CD14-positive monocyte (primary cell): ENCODE measurements at regions not wholly inside any gene's neighbourhood (a gene's known extent, or its start where the extent isn't known, plus 50 kb on each side); places are given as distances from the start of the nearest gene placed in this dataset.

Experiments used
- DNase-seq, 3 donors: peaks; one replicate each; pipeline ENCODE4 v3.0.0-alpha.2; 2011 to 2022
- H2AFZ ChIP-seq: 2 replicates; pipeline ENCODE4 v1.6.0; 2012; ENCODE audit warnings: mild to moderate bottlenecking, low read depth, low read length, inconsistent platforms; ENCODE audit not compliant: insufficient read depth, poor library complexity, severe bottlenecking
- H3K27ac ChIP-seq, 2 donors: 1 replicate in 1 of 2; 2 replicates in 1 of 2; pipeline ENCODE4 v1.5.1; 2012 to 2013; ENCODE audit warnings: low read length in 2 of 2, control low read depth in 1 of 2, inconsistent platforms in 1 of 2, low read depth in 1 of 2, mild to moderate bottlenecking in 1 of 2
- H3K27me3 ChIP-seq, 2 donors: one replicate each; pipeline versions ENCODE4 v1.6.0 to v1.6.1; 2011 to 2013; ENCODE audit warnings: low read length in 2 of 2; ENCODE audit not compliant: control insufficient read depth in 2 of 2, insufficient read depth in 2 of 2
- H3K36me3 ChIP-seq, 2 donors: replicated peaks in 1 of 2; 1 replicate in 1 of 2; 2 replicates in 1 of 2; pipeline versions ENCODE4 v1.5.1 to v1.6.1; 2012 to 2013; ENCODE audit warnings: low read length in 2 of 2, control low read depth in 1 of 2, inconsistent platforms in 1 of 2, mild to moderate bottlenecking in 1 of 2; ENCODE audit not compliant: insufficient read depth in 2 of 2, control insufficient read depth in 1 of 2
- H3K4me1 ChIP-seq, 2 donors: 1 replicate in 1 of 2; 2 replicates in 1 of 2; pipeline versions ENCODE4 v1.5.1 to v1.6.1; 2012 to 2013; ENCODE audit warnings: low read length in 2 of 2, control low read depth in 1 of 2, inconsistent platforms in 1 of 2, mild to moderate bottlenecking in 1 of 2, moderate library complexity in 1 of 2; ENCODE audit not compliant: insufficient read depth in 2 of 2, control insufficient read depth in 1 of 2
- H3K4me2 ChIP-seq: replicated peaks from 2 replicates; pipeline ENCODE3; 2012; ENCODE audit warnings: low read length, moderate library complexity, mild to moderate bottlenecking; ENCODE audit not compliant: poor library complexity, severe bottlenecking; ENCODE audit errors: extremely low read depth
- H3K4me3 ChIP-seq, 3 experiments: fragments of 200-600 bp in 1 of 3; sonication (generic) in 1 of 3; replicated peaks in 1 of 3; 1 replicate in 2 of 3; 2 replicates in 1 of 3; pipeline ENCODE4 v1.5.1; 2011 to 2013; ENCODE audit warnings: low read length in 3 of 3, mild to moderate bottlenecking in 3 of 3, control low read depth in 2 of 3, low read depth in 2 of 3, inconsistent platforms in 1 of 3, moderate library complexity in 1 of 3
- H3K79me2 ChIP-seq: 2 replicates; pipeline ENCODE4 v1.6.0; 2012; ENCODE audit warnings: mild to moderate bottlenecking, control low read depth, inconsistent platforms, low read length, moderate library complexity; ENCODE audit not compliant: insufficient read depth
- H3K9ac ChIP-seq: 2 replicates; pipeline ENCODE4 v1.6.0; 2017; ENCODE audit warnings: low read length, mild to moderate bottlenecking; ENCODE audit not compliant: insufficient read depth, poor library complexity, severe bottlenecking
- H3K9me3 ChIP-seq, 2 donors: replicated peaks in 1 of 2; 1 replicate in 1 of 2; 2 replicates in 1 of 2; pipeline versions ENCODE4 v1.5.1 to v1.6.1; 2012 to 2013; ENCODE audit warnings: low read length in 2 of 2, control low read depth in 1 of 2; ENCODE audit not compliant: control insufficient read depth in 1 of 2, insufficient read depth in 1 of 2
- H4K20me1 ChIP-seq: 2 replicates; pipeline ENCODE4 v1.6.0; 2012; ENCODE audit warnings: mild to moderate bottlenecking, low read length, control low read depth, moderate library complexity; ENCODE audit not compliant: insufficient read depth
- H3K27ac Mint-ChIP-seq, 7 donors: one replicate each; pipeline ENCODE4 v1.8.0; 2020; ENCODE audit warnings: mild to moderate bottlenecking in 7 of 7, mixed read lengths in 7 of 7, moderate library complexity in 6 of 7, inconsistent platforms in 2 of 7
- H3K27me3 Mint-ChIP-seq, 3 donors: one replicate each; pipeline ENCODE4 v1.8.0; 2021 to 2022; ENCODE audit warnings: low read depth in 3 of 3, mild to moderate bottlenecking in 3 of 3, mixed read lengths in 3 of 3, moderate library complexity in 3 of 3, inconsistent platforms in 1 of 3
- H3K36me3 Mint-ChIP-seq, 2 donors: one replicate each; pipeline ENCODE4 v1.8.0; 2020; ENCODE audit warnings: mixed read lengths in 2 of 2, inconsistent platforms in 1 of 2, mild to moderate bottlenecking in 1 of 2
- H3K4me1 Mint-ChIP-seq: one replicate; pipeline ENCODE4 v1.8.0; 2020; ENCODE audit warnings: mild to moderate bottlenecking, mixed read lengths
- H3K4me3 Mint-ChIP-seq, 2 donors: one replicate each; pipeline ENCODE4 v1.8.0; 2020; ENCODE audit warnings: mild to moderate bottlenecking in 2 of 2, mixed read lengths in 2 of 2, moderate library complexity in 1 of 2
- H3K9me3 Mint-ChIP-seq, 7 donors: one replicate each; pipeline ENCODE4 v1.8.0; 2020 to 2022; ENCODE audit warnings: mixed read lengths in 7 of 7, mild to moderate bottlenecking in 6 of 7, moderate library complexity in 6 of 7, inconsistent platforms in 2 of 7
- CTCF ChIP-seq: fragments of 200-600 bp; IDR thresholded peaks from one replicate; pipeline ENCODE4 v1.8.0; 2022; ENCODE audit warnings: antibody characterized with exemption, mild to moderate bottlenecking
- WGBS: methylation state at CpG from one replicate; pipeline ENCODE4 v1.1.5; 2013; ENCODE audit warnings: missing lambda C conversion rate; ENCODE audit not compliant: insufficient coverage; 5-methylcytosine and 5-hydroxymethylcytosine counted together
- intact Hi-C, 2 donors: fragments of 100-400 bp; cut with micrococcal nuclease; formaldehyde crosslinking; loops; one replicate each; pipeline versions ENCODE4 v1.15.0 to v1.15.1; 2023

- Mint-ChIP-seq H3K4me1 (no peaks in the 10 kb centered on the region), H3K36me3 (no peaks in the 10 kb centered on the region), H3K9me3 (peaks cover 2 to 13% (median 5%) of the 10 kb centered on the region in 7 donors), H3K27ac (no peak overlapping the region), H3K27me3 (peaks cover 4 to 8% (median 7%) of the 10 kb centered on the region in 3 donors), H3K4me3 (no peak overlapping the region)
- intact Hi-C loops, result no loop called here
- no peak overlapping the region for H3K9ac ChIP-seq
- H3K4me3 ChIP-seq, result no peak overlapping the region
- H3K4me1 ChIP-seq, result no peaks in the 10 kb centered on the region
- 17% methylated on average over 1 of the region's 1 CpG for WGBS
- H3K4me2 ChIP-seq, result no peak overlapping the region
- H3K79me2 ChIP-seq, result no peaks in the 10 kb centered on the region
- H4K20me1 ChIP-seq, result no peaks in the 10 kb centered on the region
- TF ChIP-seq CTCF, result no peak
- H3K36me3 ChIP-seq, result no peaks in the 10 kb centered on the region
- H3K9me3 ChIP-seq, result no peaks in the 10 kb centered on the region
- H3K27ac ChIP-seq, result no peak overlapping the region
- no peak overlapping the region for H2AFZ ChIP-seq
- peaks cover 0 to 4% of the 10 kb centered on the region in 2 donors for H3K27me3 ChIP-seq
- DNase-seq, result no peak
Measured at GRCh38 chr13:103283451-103283820, 217.2 kb upstream of the SLC10A2 start.

- H3K27me3 Mint-ChIP-seq, result peaks cover 4 to 8% (median 7%) of the 10 kb centered on the region in 3 donors
- no peak overlapping the region for H2AFZ ChIP-seq
- H4K20me1 ChIP-seq, result no peaks in the 10 kb centered on the region
- peaks cover 0 to 4% of the 10 kb centered on the region in 2 donors for H3K27me3 ChIP-seq
- no peak overlapping the region for H3K9ac ChIP-seq
- H3K27ac ChIP-seq, result no peak overlapping the region
- no peaks in the 10 kb centered on the region for H3K36me3 ChIP-seq
- H3K4me1 Mint-ChIP-seq, result no peaks in the 10 kb centered on the region
- no peak for TF ChIP-seq CTCF
- no peaks in the 10 kb centered on the region for H3K79me2 ChIP-seq
- H3K9me3 ChIP-seq, result no peaks in the 10 kb centered on the region
- H3K4me2 ChIP-seq, result no peak overlapping the region
- H3K27ac Mint-ChIP-seq, result no peak overlapping the region
- H3K4me3 ChIP-seq, result no peak overlapping the region
- WGBS, result 26% methylated on average over 11 of the region's 14 CpGs
- peak overlapping the region in 1 of 2 donors; percentile 5 for H3K4me3 Mint-ChIP-seq
- no peaks in the 10 kb centered on the region for H3K4me1 ChIP-seq
- no peak for DNase-seq
- peaks cover 0 to 8% (median 5%) of the 10 kb centered on the region in 7 donors for H3K9me3 Mint-ChIP-seq
- intact Hi-C loops, result no loop called here
- no peaks in the 10 kb centered on the region for H3K36me3 Mint-ChIP-seq
Measured at GRCh38 chr13:103282571-103283450, 216.6 kb upstream of the SLC10A2 start.
